Mesenchymal stem cell (in vitro differentiated cells and primary cell): ENCODE measurements at regions not wholly inside any gene's neighbourhood (a gene's known extent, or its start where the extent isn't known, plus 50 kb on each side); places are given as distances from the start of the nearest gene placed in this dataset.

ENCODE experiments used
- DNase-seq: peaks from one replicate; pipeline ENCODE4 v3.0.0-alpha.2; 2013
- H2AFZ ChIP-seq: one replicate; pipeline ENCODE4 v1.6.1; 2013; ENCODE audit warnings: low read depth, mild to moderate bottlenecking, control low read depth, inconsistent platforms, low read length, moderate library complexity
- H2AK5ac ChIP-seq: 2 replicates; pipeline ENCODE4 v1.6.1; 2013; ENCODE audit warnings: low read length, moderate library complexity, mild to moderate bottlenecking, inconsistent platforms; ENCODE audit not compliant: severe bottlenecking
- H2BK120ac ChIP-seq: one replicate; pipeline ENCODE4 v1.6.1; 2013; ENCODE audit warnings: low read depth, mild to moderate bottlenecking, inconsistent platforms, low read length, moderate library complexity
- H2BK12ac ChIP-seq, 2 experiments: one replicate each; pipeline ENCODE4 v1.6.1; 2013; ENCODE audit warnings: inconsistent platforms in 2 of 2, low read length in 2 of 2, mild to moderate bottlenecking in 2 of 2, moderate library complexity in 2 of 2, control low read depth in 1 of 2
- H2BK15ac ChIP-seq: one replicate; pipeline ENCODE4 v1.6.1; 2013; ENCODE audit warnings: mild to moderate bottlenecking, low read depth, inconsistent platforms; ENCODE audit not compliant: poor library complexity, severe bottlenecking
- H2BK5ac ChIP-seq: 2 replicates; pipeline ENCODE4 v1.6.1; 2013; ENCODE audit warnings: low read depth, mild to moderate bottlenecking, low read length, control low read depth, inconsistent platforms; ENCODE audit not compliant: poor library complexity, severe bottlenecking
- H3K14ac ChIP-seq, 2 experiments: one replicate each; pipeline ENCODE4 v1.6.1; 2013; ENCODE audit warnings: inconsistent platforms in 2 of 2, low read length in 2 of 2, control low read depth in 1 of 2, mild to moderate bottlenecking in 1 of 2, moderate library complexity in 1 of 2
- H3K18ac ChIP-seq, 2 experiments: one replicate each; pipeline ENCODE4 v1.6.1; 2013; ENCODE audit warnings: inconsistent platforms in 2 of 2, low read length in 2 of 2, control low read depth in 1 of 2, low read depth in 1 of 2, mild to moderate bottlenecking in 1 of 2
- H3K23ac ChIP-seq, 2 experiments: one replicate each; pipeline ENCODE4 v1.6.1; 2013; ENCODE audit warnings: inconsistent platforms in 2 of 2, low read length in 2 of 2, mild to moderate bottlenecking in 2 of 2, moderate library complexity in 2 of 2, control low read depth in 1 of 2
- H3K27ac ChIP-seq: 2 replicates; pipeline ENCODE4 v1.5.1; 2013; ENCODE audit warnings: mild to moderate bottlenecking, moderate library complexity, low read length, control low read depth, inconsistent platforms; ENCODE audit not compliant: poor library complexity, severe bottlenecking
- H3K27me3 ChIP-seq, 2 experiments: 2 replicates each; pipeline versions ENCODE4 v1.6.1 to v1.7.0; 2013; ENCODE audit warnings: low read length in 2 of 2, mild to moderate bottlenecking in 2 of 2, moderate library complexity in 2 of 2, control low read depth in 1 of 2, inconsistent platforms in 1 of 2; ENCODE audit not compliant: control insufficient read depth in 1 of 2, insufficient read depth in 1 of 2
- H3K36me3 ChIP-seq, 2 experiments: 2 replicates each; pipeline versions ENCODE4 v1.6.1 to v1.7.0; 2013; ENCODE audit warnings: low read length in 2 of 2, control low read depth in 1 of 2, inconsistent platforms in 1 of 2, low read depth in 1 of 2, mild to moderate bottlenecking in 1 of 2; ENCODE audit not compliant: insufficient read depth in 2 of 2, control insufficient read depth in 1 of 2
- H3K4ac ChIP-seq, 2 experiments: one replicate each; pipeline ENCODE4 v1.6.1; 2013; ENCODE audit warnings: inconsistent platforms in 2 of 2, low read length in 2 of 2, mild to moderate bottlenecking in 2 of 2, moderate library complexity in 2 of 2, control low read depth in 1 of 2, low read depth in 1 of 2
- H3K4me1 ChIP-seq: 2 replicates; pipeline ENCODE4 v1.6.1; 2013; ENCODE audit warnings: low read depth, low read length, control low read depth; ENCODE audit not compliant: control insufficient read depth, insufficient read depth
- H3K4me2 ChIP-seq: 2 replicates; pipeline ENCODE4 v1.6.1; 2013; ENCODE audit warnings: low read length, mild to moderate bottlenecking, inconsistent platforms; ENCODE audit not compliant: poor library complexity, severe bottlenecking
- H3K4me3 ChIP-seq, 2 experiments: 2 replicates each; pipeline versions ENCODE4 v1.5.1 to v1.7.0; 2013; ENCODE audit warnings: low read length in 2 of 2, mild to moderate bottlenecking in 2 of 2, control low read depth in 1 of 2, low read depth in 1 of 2; ENCODE audit not compliant: insufficient read depth in 1 of 2
- H3K79me1 ChIP-seq: replicated peaks from 2 replicates; pipeline ENCODE4 v1.6.1; 2013; ENCODE audit warnings: mild to moderate bottlenecking, control low read depth, low read length, inconsistent platforms; ENCODE audit not compliant: poor library complexity, severe bottlenecking
- H3K9ac ChIP-seq: 2 replicates; pipeline ENCODE4 v1.7.0; 2013; ENCODE audit warnings: mild to moderate bottlenecking, low read length, moderate library complexity
- H3K9me3 ChIP-seq: 2 replicates; pipeline ENCODE4 v1.7.0; 2013; ENCODE audit warnings: mild to moderate bottlenecking, low read length; ENCODE audit not compliant: control insufficient read depth
- H4K8ac ChIP-seq: one replicate; pipeline ENCODE4 v1.6.1; 2013; ENCODE audit warnings: inconsistent platforms, mild to moderate bottlenecking, low read length, moderate library complexity
- H4K91ac ChIP-seq: one replicate; pipeline ENCODE4 v1.6.1; 2013; ENCODE audit warnings: mild to moderate bottlenecking, low read length, inconsistent platforms
- WGBS: methylation state at CpG from one replicate; pipeline ENCODE4 v1.1.7; 2013; ENCODE audit warnings: mixed read lengths; 5-methylcytosine and 5-hydroxymethylcytosine counted together

- H3K79me1 ChIP-seq = no peaks in the 10 kb centered on the region
- no peak overlapping the region for H2BK12ac ChIP-seq
- no peak overlapping the region for H2BK5ac ChIP-seq
- WGBS = 42% methylated on average over 3 of the region's 3 CpGs
- H3K27ac ChIP-seq = no peak overlapping the region
- H4K91ac ChIP-seq = no peak overlapping the region
- no peaks in the 10 kb centered on the region for H3K4me1 ChIP-seq
- no peak overlapping the region for H2BK120ac ChIP-seq
- H3K4ac ChIP-seq = no peak overlapping the region
- H3K36me3 ChIP-seq = no peaks in the 10 kb centered on the region
- H3K14ac ChIP-seq = no peak overlapping the region
- H2BK15ac ChIP-seq = no peak overlapping the region
- no peak for DNase-seq
- no peak overlapping the region for H4K8ac ChIP-seq
- no peak overlapping the region for H3K4me2 ChIP-seq
- no peak overlapping the region for H3K4me3 ChIP-seq
- H3K23ac ChIP-seq = no peak overlapping the region
- no peak overlapping the region for H3K9ac ChIP-seq
- no peak overlapping the region for H3K18ac ChIP-seq
- H2AK5ac ChIP-seq = no peak overlapping the region
- peaks cover 2% of the 10 kb centered on the region for H3K9me3 ChIP-seq
- peaks cover 0 to 38% of the 10 kb centered on the region in 2 experiments for H3K27me3 ChIP-seq
- H2AFZ ChIP-seq = no peak overlapping the region
Measured at GRCh38 chr14:97281741-97282140, 484.6 kb downstream of the VRK1 start.

- Histone ChIP-seq H2BK120ac (no peak overlapping the region), H3K4me1 (no peaks in the 10 kb centered on the region), H3K14ac (no peak overlapping the region), H2AFZ (no peak overlapping the region), H2BK12ac (no peak overlapping the region), H3K4ac (no peak overlapping the region), H4K8ac (no peak overlapping the region), H4K91ac (no peak overlapping the region), H3K36me3 (no peaks in the 10 kb centered on the region), H2BK5ac (no peak overlapping the region), H3K27ac (no peak overlapping the region), H2BK15ac (no peak overlapping the region), H3K18ac (no peak overlapping the region), H3K4me3 (no peak overlapping the region), H3K27me3 (peaks cover 0 to 32% of the 10 kb centered on the region in 2 experiments), H3K79me1 (no peaks in the 10 kb centered on the region), H3K9ac (no peak overlapping the region), H2AK5ac (no peak overlapping the region), H3K23ac (no peak overlapping the region), H3K9me3 (peaks cover 2% of the 10 kb centered on the region), H3K4me2 (no peak overlapping the region)
- DNase-seq = no peak
- 79% methylated on average over 7 of the region's 7 CpGs for WGBS
Measured at GRCh38 chr14:97282210-97283004, 485.2 kb downstream of the VRK1 start.

- Histone ChIP-seq H4K91ac (no peak overlapping the region), H2BK15ac (no peak overlapping the region), H3K4me3 (no peak overlapping the region), H4K8ac (no peak overlapping the region), H3K27ac (no peak overlapping the region), H3K14ac (no peak overlapping the region), H3K79me1 (no peaks in the 10 kb centered on the region), H2AK5ac (no peak overlapping the region), H3K4me2 (no peak overlapping the region), H2BK5ac (no peak overlapping the region), H3K36me3 (no peaks in the 10 kb centered on the region), H2AFZ (no peak overlapping the region), H2BK120ac (no peak overlapping the region), H3K27me3 (peaks cover 0 to 26% of the 10 kb centered on the region in 2 experiments), H2BK12ac (no peak overlapping the region), H3K18ac (no peak overlapping the region), H3K23ac (no peak overlapping the region), H3K4ac (no peak overlapping the region), H3K9ac (no peak overlapping the region), H3K4me1 (no peaks in the 10 kb centered on the region), H3K9me3 (peaks cover 2% of the 10 kb centered on the region)
- WGBS = 84% methylated on average over 4 of the region's 9 CpGs
- no peak for DNase-seq
Measured at GRCh38 chr14:97283005-97283403, 485.8 kb downstream of the VRK1 start.

- Histone ChIP-seq H3K36me3 (no peaks in the 10 kb centered on the region), H3K79me1 (no peaks in the 10 kb centered on the region), H4K91ac (no peak overlapping the region), H3K23ac (no peak overlapping the region), H3K27ac (no peak overlapping the region), H3K9ac (no peak overlapping the region), H3K14ac (no peak overlapping the region), H2BK15ac (no peak overlapping the region), H3K4me3 (no peak overlapping the region), H2AK5ac (no peak overlapping the region), H2BK5ac (no peak overlapping the region), H3K9me3 (peaks cover 2% of the 10 kb centered on the region), H2BK120ac (no peak overlapping the region), H2AFZ (no peak overlapping the region), H4K8ac (no peak overlapping the region), H3K18ac (no peak overlapping the region), H2BK12ac (no peak overlapping the region), H3K27me3 (peaks cover 0 to 21% of the 10 kb centered on the region in 2 experiments), H3K4ac (no peak overlapping the region), H3K4me2 (no peak overlapping the region), H3K4me1 (no peaks in the 10 kb centered on the region)
- DNase-seq = no peak
- 80% methylated on average over 8 of the region's 8 CpGs for WGBS
Measured at GRCh38 chr14:97283426-97283825, 486.2 kb downstream of the VRK1 start.
